Suprapubic skin (tissue), 3 donors: ENCODE measurements at regions not wholly inside any gene's neighbourhood (a gene's known extent, or its start where the extent isn't known, plus 50 kb on each side); places are given as distances from the start of the nearest gene placed in this dataset.

Source experiments
- EP300 ChIP-seq: sonication (generic); formaldehyde crosslinking; IDR thresholded peaks from one replicate; pipeline ENCODE4 v1.6.1; 2017; ENCODE audit warnings: antibody characterized with exemption
- POLR2A ChIP-seq, 2 donors: fragments of 450-650 bp; IDR thresholded peaks; one replicate each; pipeline ENCODE4 v1.6.1; 2017; ENCODE audit warnings: antibody characterized with exemption in 2 of 2, mild to moderate bottlenecking in 2 of 2, moderate library complexity in 2 of 2
- TF ChIP-seq, protein P1 (sequence below), 2 donors: fragments of 200-600 bp in 1 of 2; fragments of 450-650 bp in 1 of 2; sonication (generic) in 1 of 2; IDR thresholded peaks; one replicate each; pipeline ENCODE4 v1.5.1; 2016 to 2019; ENCODE audit warnings: antibody characterized with exemption in 2 of 2, mild to moderate bottlenecking in 1 of 2, moderate library complexity in 1 of 2

GRCh38 chr3:137647179-137647578, 116.9 kb upstream of the SOX14 start:
- TF ChIP-seq EP300 (no peak), POLR2A (IDR thresholded peaks at IDR 0.05) (no peak)
- TF ChIP-seq, protein P1, sequence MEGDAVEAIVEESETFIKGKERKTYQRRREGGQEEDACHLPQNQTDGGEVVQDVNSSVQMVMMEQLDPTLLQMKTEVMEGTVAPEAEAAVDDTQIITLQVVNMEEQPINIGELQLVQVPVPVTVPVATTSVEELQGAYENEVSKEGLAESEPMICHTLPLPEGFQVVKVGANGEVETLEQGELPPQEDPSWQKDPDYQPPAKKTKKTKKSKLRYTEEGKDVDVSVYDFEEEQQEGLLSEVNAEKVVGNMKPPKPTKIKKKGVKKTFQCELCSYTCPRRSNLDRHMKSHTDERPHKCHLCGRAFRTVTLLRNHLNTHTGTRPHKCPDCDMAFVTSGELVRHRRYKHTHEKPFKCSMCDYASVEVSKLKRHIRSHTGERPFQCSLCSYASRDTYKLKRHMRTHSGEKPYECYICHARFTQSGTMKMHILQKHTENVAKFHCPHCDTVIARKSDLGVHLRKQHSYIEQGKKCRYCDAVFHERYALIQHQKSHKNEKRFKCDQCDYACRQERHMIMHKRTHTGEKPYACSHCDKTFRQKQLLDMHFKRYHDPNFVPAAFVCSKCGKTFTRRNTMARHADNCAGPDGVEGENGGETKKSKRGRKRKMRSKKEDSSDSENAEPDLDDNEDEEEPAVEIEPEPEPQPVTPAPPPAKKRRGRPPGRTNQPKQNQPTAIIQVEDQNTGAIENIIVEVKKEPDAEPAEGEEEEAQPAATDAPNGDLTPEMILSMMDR (IDR thresholded peaks at IDR 0.05), result no peak
